ENCODE measurements at regions not wholly inside any gene's neighbourhood (a gene's known extent, or its start where the extent isn't known, plus 50 kb on each side); places are given as distances from the start of the nearest gene placed in this dataset.

- TF ChIP-seq EZH2 (IDR thresholded peaks at IDR 0.05; ENCODE audit: low read length): no peak
- no peak for TF ChIP-seq CTCF (optimal IDR thresholded peaks at IDR 0.05 in 1 of 3, IDR thresholded peaks at IDR 0.05 in 1 of 3, conservative IDR thresholded peaks at IDR 0.05 in 1 of 3; ENCODE audit: extremely low read depth in 1 of 3, insufficient read depth in 2 of 3, low read length in 3 of 3)
These were observed 165.8 kb upstream of the EPB41L3 start for GRCh38 chr18:5709476-5710095.

All from keratinocyte (primary cell).